ENCODE measurements at regions not wholly inside any gene's neighbourhood (a gene's known extent, or its start where the extent isn't known, plus 50 kb on each side); places are given as distances from the start of the nearest gene placed in this dataset.
"Not testable (repeated sequence)": the region's sequence is repeated elsewhere in the genome, so short reads cannot be mapped to it uniquely, and the experiment has no call there.

DNA sequence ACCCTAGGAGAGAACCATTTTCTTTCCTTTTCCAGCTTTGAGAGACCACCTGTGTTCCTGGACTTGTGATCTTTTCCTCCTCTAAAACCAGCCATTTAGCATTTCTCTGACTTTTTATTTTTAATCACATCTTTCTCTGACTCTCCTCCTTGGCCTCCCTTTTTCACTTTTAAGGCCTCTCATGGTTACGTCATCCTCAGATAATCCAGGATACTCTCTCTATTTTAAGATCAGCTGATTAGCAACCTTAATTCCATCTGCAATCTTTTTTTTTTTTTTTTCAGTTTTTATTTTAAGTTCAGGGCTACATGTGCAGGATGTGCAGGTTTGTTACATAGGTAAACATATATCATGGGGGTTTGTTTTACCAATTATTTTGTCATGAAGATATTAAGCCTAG lies 54.0 kb downstream of the RFPL4B start:
- H3K4me1 Mint-ChIP-seq: no peaks in the 10 kb centered on the region
- DNase-seq (ENCODE audit: low spot score in 2 of 2) (no peak), ATAC-seq (ENCODE audit: low read depth) (no peak)
- peaks cover 2% of the 10 kb centered on the region for H3K27me3 Mint-ChIP-seq
- H3K36me3 Mint-ChIP-seq: no peaks in the 10 kb centered on the region
- peaks cover 3% of the 10 kb centered on the region for H3K9me3 Mint-ChIP-seq
- H3K27ac Mint-ChIP-seq: no peak overlapping the region
- H3K4me3 Mint-ChIP-seq: no peak overlapping the region

DNA sequence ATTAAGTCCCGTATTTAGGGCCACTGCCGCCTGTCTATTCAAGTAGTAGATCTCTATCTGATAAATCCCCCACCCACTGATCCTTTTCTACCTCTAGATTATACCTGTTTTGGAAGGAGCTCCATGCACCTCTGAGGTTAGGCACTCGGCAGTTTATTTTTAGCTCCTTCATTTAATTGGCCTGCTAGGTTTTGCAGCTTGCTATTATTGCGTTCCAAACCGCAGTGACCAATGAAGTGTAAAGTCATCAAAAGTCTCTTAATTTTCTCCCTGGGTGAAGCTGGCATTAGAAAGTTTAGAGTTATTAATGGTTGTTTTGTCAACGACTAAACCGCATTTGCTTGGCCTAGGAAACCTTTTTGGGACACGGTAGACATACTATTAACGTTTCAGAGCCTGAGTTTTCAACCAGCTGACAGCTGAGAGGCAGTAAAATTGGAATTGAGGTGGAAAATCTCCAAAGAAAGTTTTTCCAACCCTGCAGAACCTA lies 60.0 kb downstream of the RFPL4B start:
- H3K36me3 Mint-ChIP-seq: no peaks in the 10 kb centered on the region
- ATAC-seq (ENCODE audit: low read depth): no peak
- H3K4me1 Mint-ChIP-seq: no peaks in the 10 kb centered on the region

DNA sequence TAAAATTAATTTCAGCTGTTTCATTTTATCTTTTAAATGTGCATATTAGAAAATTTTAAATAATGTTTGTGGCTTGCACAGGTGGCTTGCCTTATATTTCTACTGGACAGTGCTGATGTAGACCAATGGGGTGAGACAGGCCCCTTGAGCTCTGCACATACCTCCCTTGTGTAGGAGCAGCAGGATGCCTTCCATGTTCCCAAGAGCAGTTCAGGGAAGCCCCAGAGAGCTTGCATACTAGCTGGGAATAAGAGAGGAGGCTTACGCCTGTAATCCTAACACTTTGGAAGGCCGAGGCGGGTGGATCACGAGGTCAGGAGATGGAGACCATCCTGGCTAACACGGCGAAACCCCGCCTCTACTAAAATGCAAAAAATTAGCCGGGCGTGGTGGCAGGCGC lies 61.4 kb downstream of the RFPL4B start:
- Mint-ChIP-seq H3K4me3 (no peak overlapping the region), H3K27ac (no peak overlapping the region), H3K4me1 (no peaks in the 10 kb centered on the region), H3K27me3 (no peaks in the 10 kb centered on the region), H3K9me3 (no peaks in the 10 kb centered on the region), H3K36me3 (no peaks in the 10 kb centered on the region)
- ATAC-seq (ENCODE audit: low read depth) (no peak), DNase-seq (ENCODE audit: low spot score in 2 of 2) (no peak)

More for the DNA sequence above, 60.0 kb downstream of the RFPL4B start:
- H3K4me3 Mint-ChIP-seq: no peak overlapping the region
- no peak overlapping the region for H3K27ac Mint-ChIP-seq
- H3K27me3 Mint-ChIP-seq: peaks cover 2% of the 10 kb centered on the region
- H3K9me3 Mint-ChIP-seq: no peaks in the 10 kb centered on the region
- DNase-seq (ENCODE audit: low spot score in 2 of 2): no peak

DNA sequence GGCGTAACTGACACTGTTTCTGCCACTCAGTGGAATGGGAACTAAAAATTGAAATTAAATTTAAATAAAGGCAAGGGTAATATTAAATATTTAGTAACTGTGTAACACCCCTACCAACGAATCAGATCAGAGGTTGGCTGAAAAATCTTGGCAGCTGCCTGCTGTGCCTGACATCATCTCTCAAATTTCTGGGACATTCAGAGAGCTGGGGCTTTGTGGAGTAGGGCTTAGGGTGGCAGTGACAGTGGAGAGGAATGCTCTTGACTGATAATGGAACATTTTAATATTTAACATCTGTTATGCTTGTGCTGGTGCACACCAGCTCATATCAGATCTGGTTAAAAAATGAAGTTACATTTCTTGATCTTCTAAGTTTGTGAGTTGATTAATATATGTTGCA lies 62.2 kb downstream of the RFPL4B start:
- H3K9me3 Mint-ChIP-seq: no peaks in the 10 kb centered on the region
- no peak overlapping the region for H3K27ac Mint-ChIP-seq
- no peak for ATAC-seq (ENCODE audit: low read depth)
- no peaks in the 10 kb centered on the region for H3K27me3 Mint-ChIP-seq
- no peaks in the 10 kb centered on the region for H3K4me1 Mint-ChIP-seq
- no peaks in the 10 kb centered on the region for H3K36me3 Mint-ChIP-seq
- H3K4me3 Mint-ChIP-seq: no peak overlapping the region
- DNase-seq (ENCODE audit: low spot score in 2 of 2): no peak

DNA sequence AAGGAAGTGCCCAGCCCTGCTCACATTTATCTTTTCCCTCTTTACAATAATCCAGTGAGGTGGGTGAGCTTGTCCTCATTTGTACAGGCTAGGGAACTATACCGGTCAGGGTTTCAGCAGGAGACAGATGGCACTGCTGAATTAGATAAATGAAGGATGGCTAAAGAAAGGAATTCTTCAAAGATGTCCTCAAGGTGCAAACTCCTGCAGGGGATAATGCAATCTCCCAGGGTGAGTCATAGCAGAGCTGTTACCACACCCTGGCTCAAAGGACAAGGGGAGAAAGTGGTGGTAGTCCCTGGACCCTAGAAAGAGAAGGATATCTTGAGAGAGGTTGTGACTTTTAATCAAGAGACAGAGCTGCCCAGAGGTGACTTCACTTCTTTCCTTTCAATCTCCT lies 66.7 kb downstream of the RFPL4B start:
- no peaks in the 10 kb centered on the region for H3K36me3 Mint-ChIP-seq
- H3K9me3 Mint-ChIP-seq: peaks cover 2% of the 10 kb centered on the region
- no peak for DNase-seq (ENCODE audit: low spot score in 2 of 2)
- no peak overlapping the region for H3K27ac Mint-ChIP-seq
- no peak overlapping the region for H3K4me3 Mint-ChIP-seq
- H3K27me3 Mint-ChIP-seq: no peaks in the 10 kb centered on the region
- no peak for ATAC-seq (ENCODE audit: low read depth)
- no peaks in the 10 kb centered on the region for H3K4me1 Mint-ChIP-seq

DNA sequence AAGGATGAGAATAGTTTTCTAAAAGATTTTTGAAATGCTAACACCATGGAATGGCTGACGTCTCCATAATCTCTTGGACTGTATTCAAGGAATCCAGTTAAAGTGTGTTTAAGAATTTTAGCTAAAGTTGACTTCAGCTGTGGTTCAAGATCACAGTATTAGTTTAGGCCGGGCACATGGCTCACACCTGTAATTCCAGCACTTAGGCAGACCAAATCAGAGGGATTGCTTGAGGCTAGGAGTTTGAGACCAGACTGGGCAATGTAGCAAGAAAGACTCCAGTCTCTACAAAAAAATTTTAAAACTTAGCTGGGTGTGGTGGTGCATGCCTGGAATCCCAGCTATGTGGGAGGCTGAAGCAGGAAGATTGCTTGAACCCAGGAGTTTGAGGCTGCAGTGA lies 68.2 kb downstream of the RFPL4B start:
- Mint-ChIP-seq H3K9me3 (peaks cover 2% of the 10 kb centered on the region), H3K27me3 (no peaks in the 10 kb centered on the region)
- no peak for ATAC-seq (ENCODE audit: low read depth)

DNA sequence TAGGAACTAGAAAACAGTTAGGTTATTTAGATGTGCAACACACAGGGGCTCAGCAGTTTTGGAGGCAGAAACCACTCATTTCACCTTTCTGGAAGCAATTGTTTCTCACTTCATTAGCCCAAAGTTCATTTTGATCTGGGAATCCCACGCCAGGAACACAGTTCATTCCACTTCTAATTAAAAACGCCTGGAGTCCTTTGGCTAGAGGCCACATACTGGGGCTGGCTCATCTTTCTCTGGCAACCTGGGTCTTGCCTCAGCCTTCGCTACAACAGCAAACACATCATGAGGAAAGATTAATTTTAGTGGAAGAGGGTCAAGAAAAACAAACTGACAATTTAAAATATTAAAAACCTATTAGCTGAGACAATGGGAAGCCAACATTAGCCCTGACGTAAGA lies 69.7 kb downstream of the RFPL4B start:
- Mint-ChIP-seq H3K27me3 (peaks cover 3% of the 10 kb centered on the region), H3K9me3 (peaks cover 2% of the 10 kb centered on the region), H3K36me3 (no peaks in the 10 kb centered on the region), H3K27ac (no peak overlapping the region), H3K4me1 (no peaks in the 10 kb centered on the region), H3K4me3 (no peak overlapping the region)
- DNase-seq (ENCODE audit: low spot score in 2 of 2) (no peak), ATAC-seq (ENCODE audit: low read depth) (no peak)

More for the DNA sequence above, 68.2 kb downstream of the RFPL4B start:
- DNase-seq (ENCODE audit: low spot score in 2 of 2): no peak
- Mint-ChIP-seq H3K4me3 (no peak overlapping the region), H3K4me1 (no peaks in the 10 kb centered on the region), H3K36me3 (no peaks in the 10 kb centered on the region), H3K27ac (no peak overlapping the region)

DNA sequence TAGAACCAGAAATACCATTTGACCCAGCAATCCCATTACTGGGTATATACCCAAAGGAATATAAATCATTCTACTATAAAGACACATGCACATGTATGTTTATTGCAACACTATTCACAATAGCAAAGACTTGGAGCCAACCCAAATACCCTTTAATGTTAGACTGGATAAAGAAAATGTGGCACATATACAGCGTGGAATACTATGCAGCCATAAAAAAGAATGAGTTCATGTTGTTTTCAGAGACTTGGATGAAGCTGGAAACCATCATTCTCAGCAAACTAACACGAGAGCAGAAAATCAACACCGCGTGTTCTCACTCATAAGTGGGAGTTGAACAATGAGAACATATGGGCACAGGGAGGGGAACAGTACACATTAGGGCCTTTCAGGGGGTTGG lies 79.9 kb downstream of the RFPL4B start:
- not testable (repeated sequence) for H3K9me3 Mint-ChIP-seq; H3K4me3 Mint-ChIP-seq; DNase-seq (ENCODE audit: low spot score in 2 of 2); H3K4me1 Mint-ChIP-seq; H3K36me3 Mint-ChIP-seq; ATAC-seq (ENCODE audit: low read depth); H3K27ac Mint-ChIP-seq; H3K27me3 Mint-ChIP-seq

DNA sequence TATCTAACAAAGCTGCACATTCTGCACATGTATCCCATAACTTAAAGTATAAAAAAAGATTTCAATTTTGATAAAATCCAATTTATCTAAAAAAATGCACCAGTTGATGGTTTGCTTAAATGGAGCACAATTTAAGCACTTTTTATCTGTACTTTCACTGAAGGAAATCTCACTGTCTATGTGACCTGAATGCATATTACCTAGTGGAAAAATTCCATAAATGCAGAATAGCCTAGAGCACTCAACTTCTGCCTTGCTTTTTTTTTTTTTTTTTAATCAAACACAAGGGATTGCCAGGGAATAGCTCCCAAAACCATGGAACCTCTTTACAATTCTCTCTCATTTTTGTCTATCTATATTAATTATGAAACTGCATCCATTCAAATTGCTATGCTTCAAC lies 80.4 kb downstream of the RFPL4B start:
- H3K36me3 Mint-ChIP-seq: no peaks in the 10 kb centered on the region
- ATAC-seq (ENCODE audit: low read depth): no peak
- peaks cover 1% of the 10 kb centered on the region for H3K27me3 Mint-ChIP-seq
- DNase-seq (ENCODE audit: low spot score in 2 of 2): no peak
- no peak overlapping the region for H3K4me3 Mint-ChIP-seq
- H3K27ac Mint-ChIP-seq: no peak overlapping the region
- peaks cover 8% of the 10 kb centered on the region for H3K9me3 Mint-ChIP-seq
- no peaks in the 10 kb centered on the region for H3K4me1 Mint-ChIP-seq

DNA sequence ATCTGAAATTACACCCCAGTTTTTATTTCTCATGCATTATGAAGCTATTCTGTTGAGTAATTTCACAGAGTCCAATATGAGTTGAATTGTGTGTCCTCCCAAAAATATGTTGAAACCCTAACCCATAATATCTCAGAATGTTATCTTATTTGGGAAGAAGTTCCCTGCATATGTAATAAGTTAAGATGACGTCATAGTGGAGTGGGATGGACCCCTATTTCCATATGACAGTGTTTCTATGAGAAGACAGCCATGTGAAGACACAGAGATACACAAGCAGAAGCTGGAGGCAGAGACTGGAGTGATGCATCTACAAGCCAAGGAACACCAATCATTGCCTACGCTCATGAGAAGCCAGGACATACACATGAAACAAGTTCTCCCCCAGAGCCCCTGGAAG lies 81.3 kb downstream of the RFPL4B start:
- Mint-ChIP-seq H3K27me3 (no peaks in the 10 kb centered on the region), H3K4me1 (no peaks in the 10 kb centered on the region), H3K27ac (no peak overlapping the region), H3K36me3 (no peaks in the 10 kb centered on the region), H3K9me3 (peaks cover 8% of the 10 kb centered on the region), H3K4me3 (no peak overlapping the region)
- DNase-seq (ENCODE audit: low spot score in 2 of 2) (no peak), ATAC-seq (ENCODE audit: low read depth) (no peak)

DNA sequence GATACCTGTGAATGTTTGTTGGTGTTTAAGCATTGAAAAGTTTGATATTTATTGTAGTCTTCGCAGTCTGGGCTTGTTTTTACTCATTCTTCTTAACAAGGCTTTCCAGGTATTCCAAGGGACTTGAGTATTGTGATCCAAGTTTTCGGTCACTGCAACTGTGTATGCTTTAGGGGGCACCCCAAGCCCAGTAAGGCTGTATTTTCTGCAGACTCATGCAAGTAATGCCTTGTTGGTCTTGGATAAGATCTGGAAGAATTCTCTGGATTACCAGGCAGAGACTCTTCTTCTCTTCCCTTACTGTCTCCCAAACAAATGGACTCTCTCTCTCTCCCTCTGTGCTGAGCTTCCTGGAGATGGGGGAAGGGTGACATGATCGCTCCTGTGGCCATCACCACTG lies 82.1 kb downstream of the RFPL4B start:
- Mint-ChIP-seq H3K4me3 (no peak overlapping the region), H3K27ac (no peak overlapping the region), H3K36me3 (no peaks in the 10 kb centered on the region), H3K27me3 (no peaks in the 10 kb centered on the region), H3K9me3 (peaks cover 7% of the 10 kb centered on the region), H3K4me1 (no peaks in the 10 kb centered on the region)
- no peak for ATAC-seq (ENCODE audit: low read depth)
- no peak for DNase-seq (ENCODE audit: low spot score in 2 of 2)

DNA sequence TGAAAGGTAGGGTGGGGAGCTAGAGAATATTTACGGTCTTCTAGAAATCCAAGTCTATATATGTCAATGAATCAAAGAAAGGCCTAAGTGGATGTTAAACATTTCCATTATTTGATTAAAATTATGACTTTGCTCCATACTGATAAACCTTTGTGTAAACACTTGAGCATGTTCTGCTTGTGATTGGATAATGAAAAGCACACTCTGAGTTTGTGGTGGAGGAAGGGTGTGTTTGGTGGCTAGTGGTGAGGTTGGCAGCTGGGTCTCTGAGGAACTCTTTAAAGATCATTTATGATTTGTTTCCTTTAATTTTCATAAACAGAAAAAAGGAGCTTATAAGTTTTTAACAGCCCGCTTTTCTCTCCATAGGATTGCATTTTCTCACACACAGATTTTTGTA lies 84.7 kb downstream of the RFPL4B start:
- Mint-ChIP-seq H3K27ac (no peak overlapping the region), H3K4me3 (no peak overlapping the region), H3K4me1 (no peaks in the 10 kb centered on the region), H3K27me3 (no peaks in the 10 kb centered on the region), H3K9me3 (peaks cover 2% of the 10 kb centered on the region), H3K36me3 (no peaks in the 10 kb centered on the region)
- no peak for DNase-seq (ENCODE audit: low spot score in 2 of 2)
- ATAC-seq (ENCODE audit: low read depth): no peak

DNA sequence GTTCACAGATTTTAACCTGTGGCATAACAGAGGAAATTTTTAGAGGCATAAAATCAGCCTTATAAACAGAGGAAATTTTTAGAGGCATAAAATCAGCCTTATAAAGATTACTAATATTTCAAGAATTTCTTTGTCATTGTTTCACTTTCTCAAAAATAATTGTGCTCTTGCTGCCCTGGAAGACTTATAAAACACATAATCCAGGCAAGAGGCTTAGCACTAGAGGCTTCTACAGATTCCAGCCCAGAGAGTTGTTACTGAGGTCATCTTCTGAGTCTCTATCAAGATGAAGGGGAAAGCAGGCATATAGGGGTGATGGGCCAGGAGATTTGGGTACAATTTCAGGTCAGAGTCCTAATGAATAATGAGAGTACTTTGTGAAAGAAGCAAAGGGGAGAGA lies 85.7 kb downstream of the RFPL4B start:
- no peak overlapping the region for H3K4me3 Mint-ChIP-seq
- H3K36me3 Mint-ChIP-seq: no peaks in the 10 kb centered on the region
- no peaks in the 10 kb centered on the region for H3K4me1 Mint-ChIP-seq
- no peak for ATAC-seq (ENCODE audit: low read depth)
- H3K27ac Mint-ChIP-seq: no peak overlapping the region
- H3K27me3 Mint-ChIP-seq: no peaks in the 10 kb centered on the region
- H3K9me3 Mint-ChIP-seq: no peaks in the 10 kb centered on the region
- DNase-seq (ENCODE audit: low spot score in 2 of 2): no peak

DNA sequence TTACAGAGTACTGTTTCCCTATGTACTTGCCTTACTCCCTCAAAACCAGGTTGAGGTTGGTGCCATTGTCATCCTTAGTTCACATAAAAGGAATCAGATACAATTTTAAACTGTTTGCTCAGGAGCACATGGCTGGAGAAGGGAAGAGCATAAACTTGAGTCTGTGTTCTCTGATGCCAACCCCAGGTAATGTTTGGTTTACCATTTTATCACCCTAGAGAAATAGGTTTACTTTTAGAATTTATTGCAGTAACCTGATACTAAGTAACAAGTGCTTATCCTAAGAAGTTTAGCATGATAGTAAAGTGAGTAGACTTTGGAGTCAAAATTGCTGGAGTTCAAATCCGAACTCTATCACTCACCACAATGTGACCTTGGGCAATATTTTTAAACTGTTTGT lies 86.3 kb downstream of the RFPL4B start:
- no peaks in the 10 kb centered on the region for H3K27me3 Mint-ChIP-seq
- no peak overlapping the region for H3K4me3 Mint-ChIP-seq
- H3K27ac Mint-ChIP-seq: no peak overlapping the region
- no peak for DNase-seq (ENCODE audit: low spot score in 2 of 2)
- H3K4me1 Mint-ChIP-seq: no peaks in the 10 kb centered on the region
- ATAC-seq (ENCODE audit: low read depth): no peak
- H3K36me3 Mint-ChIP-seq: no peaks in the 10 kb centered on the region
- H3K9me3 Mint-ChIP-seq: no peaks in the 10 kb centered on the region

DNA sequence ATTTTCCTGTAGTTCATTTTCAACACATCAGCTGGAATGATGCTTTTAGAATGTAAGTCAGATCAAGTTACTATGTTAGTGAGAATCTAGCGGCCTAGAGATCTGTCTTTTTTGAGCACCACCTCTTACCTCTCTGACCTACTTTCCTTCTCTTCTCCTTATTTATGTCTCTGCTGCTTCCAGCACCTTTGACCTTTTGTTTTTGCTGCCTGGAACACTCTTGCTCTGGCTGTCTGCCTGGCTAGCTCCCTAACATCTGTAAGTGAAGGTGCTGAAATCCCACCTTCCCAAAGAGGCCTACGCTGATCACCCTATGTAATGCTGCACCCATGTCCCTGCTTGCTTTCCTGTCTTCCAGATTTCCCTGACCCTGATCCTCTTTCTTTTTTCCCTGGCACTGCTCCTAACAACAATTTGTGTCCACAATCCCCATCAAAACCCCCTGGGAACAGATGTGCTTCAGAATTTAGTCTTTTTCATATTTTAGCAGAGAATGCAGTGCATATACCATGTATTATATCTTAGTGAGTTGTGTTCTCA lies 87.8 kb downstream of the RFPL4B start:
- no peak overlapping the region for H3K27ac Mint-ChIP-seq
- H3K27me3 Mint-ChIP-seq: no peaks in the 10 kb centered on the region
- H3K4me3 Mint-ChIP-seq: no peak overlapping the region
- no peaks in the 10 kb centered on the region for H3K9me3 Mint-ChIP-seq
- ATAC-seq (ENCODE audit: low read depth) (no peak), DNase-seq (ENCODE audit: low spot score in 2 of 2) (no peak)
- no peaks in the 10 kb centered on the region for H3K4me1 Mint-ChIP-seq
- no peaks in the 10 kb centered on the region for H3K36me3 Mint-ChIP-seq

Data from memory B cell (primary cell).